Omental fat pad (tissue), 3 donors: ENCODE measurements at regions not wholly inside any gene's neighbourhood (a gene's known extent, or its start where the extent isn't known, plus 50 kb on each side); places are given as distances from the start of the nearest gene placed in this dataset.

Experiments
- ATAC-seq: fragments of 150-250 bp; one replicate; pipeline ENCODE4 v1.9.1; 2016; ENCODE audit warnings: mild to moderate bottlenecking, moderate library complexity; ENCODE audit not compliant: low FRiP score
- DNase-seq: peaks from one replicate; pipeline ENCODE4 v3.0.0-alpha.2; 2019; ENCODE audit warnings: low spot score
- CTCF ChIP-seq, 3 donors: fragments of 450-650 bp; IDR thresholded peaks; one replicate each; pipeline ENCODE4 v1.5.1; 2016 to 2017; ENCODE audit warnings: antibody characterized with exemption in 3 of 3, mild to moderate bottlenecking in 3 of 3, moderate library complexity in 2 of 3

- DNase-seq: no peak
- no peak for ATAC-seq
Measured at GRCh38 chr10:128744811-128745305, 618.6 kb upstream of the MKI67 start.

GRCh38 chr10:128747582-128748346, 621.5 kb upstream of the MKI67 start:
- no peak for TF ChIP-seq CTCF (IDR thresholded peaks at IDR 0.05)
- DNase-seq (no peak), ATAC-seq (no peak)

More at GRCh38 chr10:128744811-128745305, 618.6 kb upstream of the MKI67 start:
- no peak for TF ChIP-seq CTCF (IDR thresholded peaks at IDR 0.05)

DNA sequence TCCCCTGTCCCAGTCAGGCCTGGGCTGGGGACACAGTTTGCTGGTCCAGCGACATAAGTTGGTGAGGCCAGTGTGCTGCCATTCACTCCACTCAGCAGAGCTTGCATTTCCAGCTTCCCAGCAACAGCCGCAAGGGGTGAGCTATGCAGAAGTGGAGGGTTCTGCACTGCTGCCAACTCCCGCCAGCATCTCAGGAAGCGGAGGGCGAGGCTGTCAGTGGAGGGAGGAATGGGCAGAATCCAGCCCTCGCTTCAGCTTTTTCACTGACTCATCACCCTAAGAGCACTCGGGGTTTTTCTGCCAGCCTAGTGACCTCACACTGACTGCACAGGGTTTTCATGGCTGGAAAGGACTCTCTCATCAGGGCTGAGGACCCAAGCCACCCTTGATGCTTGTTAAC, 625.1 kb upstream of the MKI67 start:
- DNase-seq (no peak), ATAC-seq (peak; percentile 73)
- TF ChIP-seq CTCF (IDR thresholded peaks at IDR 0.05): no peak

DNA sequence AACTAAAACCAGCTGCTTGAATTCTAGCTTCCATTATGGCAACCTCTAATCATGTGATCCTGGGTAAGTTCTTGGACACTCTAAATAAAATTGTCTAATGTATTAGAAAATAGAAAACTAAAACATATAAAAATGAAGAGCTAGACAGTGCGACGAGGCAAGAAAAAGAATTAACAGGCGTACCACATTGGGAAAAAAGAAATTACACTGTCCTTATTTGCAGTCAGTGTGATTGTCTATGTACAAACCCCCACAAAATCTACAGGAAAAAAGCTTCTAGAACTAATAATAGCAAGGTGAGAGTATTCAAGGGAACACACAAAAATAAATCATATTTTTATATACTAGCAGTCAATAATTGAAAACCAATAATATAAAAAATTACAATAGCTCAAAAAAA, 625.6 kb upstream of the MKI67 start:
- DNase-seq (no peak), ATAC-seq (no peak)
- TF ChIP-seq CTCF (IDR thresholded peaks at IDR 0.05): no peak

DNA sequence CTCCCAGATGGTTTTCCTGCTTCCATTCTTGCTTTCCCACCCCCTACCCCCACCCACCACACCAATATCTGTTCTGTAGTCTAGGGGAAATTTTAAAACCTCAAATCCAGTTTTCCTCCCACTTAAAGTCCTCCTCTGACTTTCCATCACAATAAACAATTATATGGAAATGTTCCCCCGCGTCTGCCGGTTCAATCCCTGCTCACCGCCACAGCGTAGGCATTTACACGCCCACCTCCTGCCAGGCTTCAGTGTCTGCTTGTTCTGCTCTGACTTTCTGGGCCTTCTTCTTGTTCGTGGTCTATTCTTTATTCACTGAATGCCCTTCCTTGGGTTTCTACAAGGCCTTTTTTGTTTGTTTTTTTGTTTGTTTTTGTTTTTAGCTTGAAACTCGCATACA, 633.0 kb upstream of the MKI67 start:
- TF ChIP-seq CTCF (IDR thresholded peaks at IDR 0.05): no peak
- ATAC-seq (no peak), DNase-seq (no peak)

- ATAC-seq (no peak), DNase-seq (no peak)
- no peak for TF ChIP-seq CTCF (IDR thresholded peaks at IDR 0.05)
Measured at GRCh38 chr10:128763588-128763987, 637.4 kb upstream of the MKI67 start.

GRCh38 chr10:128764190-128764589, 638.0 kb upstream of the MKI67 start:
- DNase-seq (no peak), ATAC-seq (no peak)
- no peak for TF ChIP-seq CTCF (IDR thresholded peaks at IDR 0.05)
